Stimulated activated CD4-positive, alpha-beta T cell treated with anti-CD3 and anti-CD28 coated beads, Interleukin-15, amount 100 ng/mL, for 48 hours (primary cell): ENCODE measurements at regions not wholly inside any gene's neighbourhood (a gene's known extent, or its start where the extent isn't known, plus 50 kb on each side); places are given as distances from the start of the nearest gene placed in this dataset.

Experiments
- DNase-seq, 2 donors: peaks; one replicate each; pipeline ENCODE4 v3.0.0-alpha.2; 2020; ENCODE audit warnings: low read depth in 2 of 2

GRCh38 chr7:21221130-21221529, 206.8 kb upstream of the SP4 start:
- no peak for DNase-seq

- DNase-seq: no peak
These were observed 189.3 kb upstream of the SP4 start for GRCh38 chr7:21238400-21239116.

- DNase-seq: no peak
These were observed 184.6 kb upstream of the SP4 start for GRCh38 chr7:21243265-21243664.

- DNase-seq: no peak
These were observed 176.6 kb upstream of the SP4 start for GRCh38 chr7:21251151-21251800.

- DNase-seq: peak; percentile 4 to 18
These were observed 173.9 kb upstream of the SP4 start for GRCh38 chr7:21253740-21254687.

GRCh38 chr7:21256310-21256877, 171.5 kb upstream of the SP4 start:
- DNase-seq: peak in 1 of 2 donors; percentile 8

- DNase-seq: no peak
These were observed 166.9 kb upstream of the SP4 start for GRCh38 chr7:21260939-21261338.

- DNase-seq: peak; percentile 14 to 23
These were observed 166.0 kb upstream of the SP4 start for GRCh38 chr7:21261627-21262594.

GRCh38 chr7:21269021-21269420, 158.9 kb upstream of the SP4 start:
- no peak for DNase-seq

- DNase-seq: no peak
These were observed 151.3 kb upstream of the SP4 start for GRCh38 chr7:21276471-21277035.

- no peak for DNase-seq
These were observed 148.9 kb upstream of the SP4 start for GRCh38 chr7:21278944-21279343.

- DNase-seq: no peak
These were observed 146.7 kb upstream of the SP4 start for GRCh38 chr7:21281193-21281592.

- no peak for DNase-seq
These were observed 134.1 kb upstream of the SP4 start for GRCh38 chr7:21293771-21294170.

- no peak for DNase-seq
These were observed 128.1 kb upstream of the SP4 start for GRCh38 chr7:21299766-21300165.

GRCh38 chr7:21300692-21301091, 127.2 kb upstream of the SP4 start:
- no peak for DNase-seq

GRCh38 chr7:21304808-21305375, 123.0 kb upstream of the SP4 start:
- DNase-seq: no peak

- DNase-seq: no peak
These were observed 122.2 kb upstream of the SP4 start for GRCh38 chr7:21305455-21306235.

GRCh38 chr7:21314954-21315353, 112.9 kb upstream of the SP4 start:
- DNase-seq: no peak
